Liver (tissue), 8 donors: ENCODE measurements at regions not wholly inside any gene's neighbourhood (a gene's known extent, or its start where the extent isn't known, plus 50 kb on each side); places are given as distances from the start of the nearest gene placed in this dataset.

ENCODE experiments used
- DNase-seq: peaks from one replicate; pipeline ENCODE4 v3.0.0-alpha.2; 2017; ENCODE audit warnings: low spot score
- H3K27ac ChIP-seq, 2 donors: one replicate each; pipeline ENCODE4 v1.7.0; 2013; ENCODE audit warnings: inconsistent platforms in 2 of 2, low read length in 2 of 2, control low read depth in 1 of 2, low read depth in 1 of 2, mild to moderate bottlenecking in 1 of 2
- H3K27me3 ChIP-seq, 4 donors: one replicate each; pipeline versions ENCODE4 v1.6.1 to v1.7.0; 2013; ENCODE audit warnings: low read length in 3 of 4, inconsistent platforms in 1 of 4, mild to moderate bottlenecking in 1 of 4, moderate library complexity in 1 of 4; ENCODE audit not compliant: control insufficient read depth in 4 of 4, insufficient read depth in 4 of 4
- H3K36me3 ChIP-seq, 4 donors: one replicate each; pipeline versions ENCODE4 v1.6.1 to v1.7.0; 2013; ENCODE audit warnings: low read length in 3 of 4, mild to moderate bottlenecking in 3 of 4, low read depth in 1 of 4, moderate library complexity in 1 of 4; ENCODE audit not compliant: control insufficient read depth in 4 of 4, insufficient read depth in 3 of 4
- H3K4me1 ChIP-seq, 4 donors: one replicate each; pipeline versions ENCODE4 v1.6.1 to v1.7.0; 2013; ENCODE audit warnings: low read length in 3 of 4, mild to moderate bottlenecking in 3 of 4, moderate library complexity in 1 of 4; ENCODE audit not compliant: control insufficient read depth in 4 of 4, insufficient read depth in 4 of 4
- H3K4me3 ChIP-seq, 3 donors: one replicate each; pipeline versions ENCODE4 v1.6.1 to v1.7.0; 2013; ENCODE audit warnings: low read length in 3 of 3, control low read depth in 1 of 3, low read depth in 1 of 3, mild to moderate bottlenecking in 1 of 3
- H3K9ac ChIP-seq, 2 donors: one replicate each; pipeline ENCODE4 v1.7.0; 2013; ENCODE audit warnings: low read length in 2 of 2, mild to moderate bottlenecking in 2 of 2, moderate library complexity in 2 of 2, control low read depth in 1 of 2, low read depth in 1 of 2
- H3K9me3 ChIP-seq, 4 donors: one replicate each; pipeline versions ENCODE4 v1.6.1 to v1.7.0; 2013; ENCODE audit warnings: low read length in 3 of 4; ENCODE audit not compliant: control insufficient read depth in 4 of 4
- CTCF ChIP-seq: fragments of 150-350 bp; IDR thresholded peaks from 2 replicates; pipeline ENCODE4 v1.5.1; 2017; ENCODE audit warnings: improper control_type of control experiment, low read depth, low read length; ENCODE audit not compliant: missing input control
- EGR1 ChIP-seq, 2 donors: IDR thresholded peaks; 2 replicates each; pipeline ENCODE4 v1.6.1; 2016 to 2018; ENCODE audit warnings: antibody characterized with exemption in 2 of 2, low read depth in 2 of 2
- FOXA1 ChIP-seq: IDR thresholded peaks from 2 replicates; pipeline ENCODE4 v1.6.1; 2016; ENCODE audit warnings: antibody characterized with exemption
- FOXA2 ChIP-seq: IDR thresholded peaks from 2 replicates; pipeline ENCODE4 v1.6.1; 2016; ENCODE audit warnings: antibody characterized with exemption
- HNF4A ChIP-seq, 2 donors: conservative IDR thresholded peaks; 2 replicates each; pipeline ENCODE4 v1.6.1; 2016; ENCODE audit warnings: antibody characterized with exemption in 2 of 2, mild to moderate bottlenecking in 2 of 2
- HNF4G ChIP-seq: IDR thresholded peaks from 2 replicates; pipeline ENCODE4 v1.6.1; 2016; ENCODE audit warnings: antibody characterized with exemption
- REST ChIP-seq: IDR thresholded peaks from 2 replicates; pipeline ENCODE4 v1.6.1; 2016; ENCODE audit warnings: antibody characterized with exemption, mild to moderate bottlenecking
- SP1 ChIP-seq: IDR thresholded peaks from 2 replicates; pipeline ENCODE4 v1.6.1; 2018; ENCODE audit warnings: antibody characterized with exemption, mild to moderate bottlenecking
- TAF1 ChIP-seq: conservative IDR thresholded peaks from 2 replicates; pipeline ENCODE4 v1.6.1; 2016; ENCODE audit warnings: antibody characterized with exemption, mild to moderate bottlenecking
- YY1 ChIP-seq: IDR thresholded peaks from 2 replicates; pipeline ENCODE4 v1.6.1; 2016; ENCODE audit warnings: antibody characterized with exemption, mild to moderate bottlenecking
- ZBTB33 ChIP-seq: IDR thresholded peaks from 2 replicates; pipeline ENCODE4 v1.6.1; 2016; ENCODE audit warnings: antibody characterized with exemption
- WGBS: extraction: QIAGEN DNeasy Blood & Tissue Kit; methylation state at CpG from one replicate; pipeline ENCODE4 v1.1.7; 2013; 5-methylcytosine and 5-hydroxymethylcytosine counted together
- TF ChIP-seq, protein P1 (sequence below): IDR thresholded peaks from 2 replicates; pipeline ENCODE4 v1.6.1; 2016; ENCODE audit warnings: antibody characterized with exemption
- donor health status: healthy.
- donor health status: healthy.
- donor health status: healthy.
- donor health status: healthy.
- donor health status: healthy.

DNA sequence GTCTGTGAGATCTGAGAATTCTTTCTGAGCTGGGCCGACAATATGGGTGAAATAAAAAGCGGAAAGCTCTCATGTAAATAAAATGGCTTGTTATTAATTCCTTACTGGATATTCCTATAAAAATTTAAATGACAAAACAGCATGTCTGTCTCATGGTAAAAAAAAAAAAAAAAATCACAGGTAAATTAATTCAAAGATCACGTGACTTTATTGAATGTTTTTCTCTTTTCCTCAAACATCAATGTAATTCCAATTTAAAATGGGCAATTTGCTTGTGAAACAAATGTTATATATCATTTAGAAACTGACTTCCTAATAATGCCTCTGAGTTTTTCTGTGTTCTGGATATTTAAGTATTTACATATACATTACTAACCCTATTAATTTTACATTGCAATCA, 280.3 kb downstream of the NR2F2 start (continued):
- TF ChIP-seq EGR1 (IDR thresholded peaks at IDR 0.05; ENCODE audit: low read depth in 2 of 2) = no peak
- TF ChIP-seq CTCF = no peak
- TF ChIP-seq, protein P1, sequence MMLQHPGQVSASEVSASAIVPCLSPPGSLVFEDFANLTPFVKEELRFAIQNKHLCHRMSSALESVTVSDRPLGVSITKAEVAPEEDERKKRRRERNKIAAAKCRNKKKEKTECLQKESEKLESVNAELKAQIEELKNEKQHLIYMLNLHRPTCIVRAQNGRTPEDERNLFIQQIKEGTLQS = no peak

DNA sequence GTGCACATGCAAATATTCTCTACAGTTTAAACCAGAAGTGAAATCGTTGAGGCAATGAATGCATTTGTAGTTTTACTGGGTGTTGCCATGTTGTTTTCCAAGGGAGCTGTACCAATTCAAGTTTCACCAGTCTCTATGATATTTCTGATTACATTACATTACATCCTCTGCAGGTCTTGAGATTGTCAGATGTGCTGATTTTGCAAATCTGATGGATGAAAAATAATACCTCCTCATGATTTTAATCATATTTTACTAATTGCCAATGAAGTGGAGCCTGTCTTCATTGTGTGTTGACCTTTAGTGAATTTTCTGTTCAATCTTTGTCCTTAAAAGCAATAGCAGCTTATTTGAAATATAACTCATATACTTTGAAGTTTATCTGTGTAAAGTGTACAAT, 282.4 kb downstream of the NR2F2 start:
- Histone ChIP-seq H3K36me3 (peaks cover 0 to 2% (median 0%) of the 10 kb centered on the region in 4 donors), H3K27me3 (peaks cover 0 to 5% (median 2%) of the 10 kb centered on the region in 4 donors), H3K4me3 (no peak overlapping the region), H3K4me1 (no peaks in the 10 kb centered on the region), H3K27ac (no peak overlapping the region), H3K9ac (no peak overlapping the region), H3K9me3 (peaks cover 0 to 3% (median 1%) of the 10 kb centered on the region in 4 donors)
- TF ChIP-seq TAF1 = no peak
- no peak for TF ChIP-seq SP1
- TF ChIP-seq FOXA2 = no peak
- TF ChIP-seq, protein P1 = no peak
- no peak for TF ChIP-seq REST
- TF ChIP-seq CTCF = no peak
- TF ChIP-seq EGR1 (IDR thresholded peaks at IDR 0.05; ENCODE audit: low read depth in 2 of 2) = no peak
- TF ChIP-seq FOXA1 = no peak
- no peak for TF ChIP-seq YY1
- WGBS = 51% methylated on average over 1 of the region's 1 CpG
- DNase-seq = no peak

DNA sequence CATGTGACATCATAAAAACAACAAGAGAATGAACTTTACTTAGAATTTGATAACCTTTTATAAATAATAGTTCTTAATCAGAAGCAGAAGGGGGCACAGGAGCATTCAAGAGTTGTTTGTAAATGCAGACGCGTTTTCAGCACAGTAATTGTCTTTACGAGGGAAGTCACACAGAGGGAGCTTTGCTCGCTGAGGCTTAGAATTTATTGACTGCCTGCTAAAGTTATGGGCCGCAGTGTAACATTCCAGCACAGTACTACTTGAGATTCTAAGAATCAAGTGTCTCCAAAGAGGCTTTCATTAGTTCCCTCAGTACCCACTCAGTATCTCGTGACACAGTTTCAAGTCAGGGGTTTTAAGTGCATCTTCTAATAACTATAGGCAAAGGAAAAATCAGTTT, 288.7 kb downstream of the NR2F2 start:
- no peaks in the 10 kb centered on the region for H3K4me1 ChIP-seq
- H3K27ac ChIP-seq = no peak overlapping the region
- TF ChIP-seq ZBTB33 (no peak), FOXA1 (no peak), HNF4A (conservative IDR thresholded peaks at IDR 0.05) (no peak), HNF4G (no peak)
- H3K36me3 ChIP-seq = peaks cover 0 to 2% (median 0%) of the 10 kb centered on the region in 4 donors
- H3K27me3 ChIP-seq = peaks cover 0 to 7% (median 3%) of the 10 kb centered on the region in 4 donors
- 50% methylated on average over 6 of the region's 6 CpGs for WGBS
- H3K9me3 ChIP-seq = peaks cover 0 to 3% (median 0%) of the 10 kb centered on the region in 4 donors
- H3K9ac ChIP-seq = no peak overlapping the region
- H3K4me3 ChIP-seq = no peak overlapping the region
- DNase-seq = no peak
